ENCODE measurements at regions not wholly inside any gene's neighbourhood (a gene's known extent, or its start where the extent isn't known, plus 50 kb on each side); places are given as distances from the start of the nearest gene placed in this dataset.

- peak in 2 of 3 donors; percentile 40 to 55 for DNase-seq
- ChIA-PET CTCF (interaction anchor here (2.0 kb wide), 1 partner anchor 10 kb away, joined by 7 read pairs; no protein-coding TSS in a partner anchor), POLR2A (interaction anchor here (0.7 kb wide), 1 partner anchor 11 kb away, joined by 3 read pairs; no protein-coding TSS in a partner anchor)
- WGBS (ENCODE audit: insufficient coverage) = 27% methylated on average over 5 of the region's 5 CpGs
- Histone ChIP-seq H3K36me3 (ENCODE audit: control insufficient read depth in 4 of 4, insufficient read depth in 4 of 4, low read length in 3 of 4) (no peaks in the 10 kb centered on the region), H3K9me3 (ENCODE audit: control extremely low read depth in 1 of 5, control insufficient read depth in 4 of 5, insufficient read depth in 2 of 5, low read depth in 1 of 5, low read length in 4 of 5) (peaks cover 0 to 10% (median 2%) of the 10 kb centered on the region in 5 experiments), H3K4me1 (ENCODE audit: control extremely low read depth in 1 of 4, control insufficient read depth in 4 of 4, insufficient read depth in 4 of 4, low read length in 3 of 4) (peaks cover 8 to 19% (median 15%) of the 10 kb centered on the region in 4 experiments), H3K4me3 (ENCODE audit: control insufficient read depth in 1 of 7, extremely low read depth in 1 of 7, insufficient read depth in 4 of 7, low read depth in 2 of 7, low read length in 6 of 7) (no peak overlapping the region), H3K27me3 (replicated peaks in 2 of 5; ENCODE audit: control insufficient read depth in 4 of 5, insufficient read depth in 5 of 5, low read length in 4 of 5) (no peaks in the 10 kb centered on the region), H3K27ac (ENCODE audit: insufficient read depth in 1 of 2, low read depth in 1 of 2, low read length in 2 of 2, poor library complexity in 1 of 2, severe bottlenecking in 2 of 2) (no peak overlapping the region)
Measured at GRCh38 chr10:6938384-6938783, 358.3 kb upstream of the PRKCQ start.

DNA sequence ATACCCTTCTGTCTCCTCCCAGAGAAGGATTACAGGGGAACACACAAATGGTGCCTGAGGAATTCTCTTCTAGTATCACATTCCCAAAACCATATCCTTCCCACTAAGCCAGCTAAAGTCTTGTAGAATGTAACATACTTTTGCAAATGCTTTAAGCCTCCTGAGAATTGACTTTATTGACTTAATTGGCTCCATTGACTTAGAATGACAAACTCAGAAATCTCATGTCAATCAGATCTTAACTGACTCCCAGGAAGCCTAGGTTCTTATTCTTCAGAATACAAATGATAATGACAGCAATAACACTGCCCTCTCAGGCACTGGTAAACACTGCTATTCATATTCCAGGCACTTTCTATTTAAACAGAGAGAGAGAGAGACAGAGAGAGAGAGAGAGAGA is 356.9 kb upstream of the PRKCQ start:
- DNase-seq = no peak

GRCh38 chr10:6929148-6929830 is 349.2 kb upstream of the PRKCQ start:
- DNase-seq = peak; percentile 42 to 76 (median 76)
- Histone ChIP-seq H3K36me3 (ENCODE audit: control insufficient read depth in 4 of 4, insufficient read depth in 4 of 4, low read length in 3 of 4) (no peaks in the 10 kb centered on the region), H3K4me3 (ENCODE audit: control insufficient read depth in 1 of 7, extremely low read depth in 1 of 7, insufficient read depth in 4 of 7, low read depth in 2 of 7, low read length in 6 of 7) (peak overlapping the region in 3 of 7 experiments; percentile 10 to 37 (median 25)), H3K27me3 (replicated peaks in 2 of 5; ENCODE audit: control insufficient read depth in 4 of 5, insufficient read depth in 5 of 5, low read length in 4 of 5) (no peaks in the 10 kb centered on the region), H3K4me1 (ENCODE audit: control extremely low read depth in 1 of 4, control insufficient read depth in 4 of 4, insufficient read depth in 4 of 4, low read length in 3 of 4) (peaks cover 33 to 60% (median 49%) of the 10 kb centered on the region in 4 experiments), H3K9me3 (ENCODE audit: control extremely low read depth in 1 of 5, control insufficient read depth in 4 of 5, insufficient read depth in 2 of 5, low read depth in 1 of 5, low read length in 4 of 5) (no peaks in the 10 kb centered on the region), H3K27ac (ENCODE audit: insufficient read depth in 1 of 2, low read depth in 1 of 2, low read length in 2 of 2, poor library complexity in 1 of 2, severe bottlenecking in 2 of 2) (peak overlapping the region; percentile 51 to 80)
- WGBS (ENCODE audit: insufficient coverage) = 57% methylated on average over 4 of the region's 9 CpGs
- ChIA-PET POLR2A (no interaction called here), CTCF (interaction anchor here (1.2 to 3.1 kb wide), 4 partner anchors 8 to 20 kb away, joined by 3 to 19 read pairs (median 6); no protein-coding TSS in a partner anchor)

More for the DNA sequence above, 356.9 kb upstream of the PRKCQ start:
- H3K27me3 ChIP-seq (replicated peaks in 2 of 5; ENCODE audit: control insufficient read depth in 4 of 5, insufficient read depth in 5 of 5, low read length in 4 of 5) = no peaks in the 10 kb centered on the region
- no peaks in the 10 kb centered on the region for H3K36me3 ChIP-seq (ENCODE audit: control insufficient read depth in 4 of 4, insufficient read depth in 4 of 4, low read length in 3 of 4)
- no peak overlapping the region for H3K4me3 ChIP-seq (ENCODE audit: control insufficient read depth in 1 of 7, extremely low read depth in 1 of 7, insufficient read depth in 4 of 7, low read depth in 2 of 7, low read length in 6 of 7)
- ChIA-PET POLR2A (no interaction called here), CTCF (interaction anchor here (2.0 kb wide), 1 partner anchor 9 kb away, joined by 7 read pairs; no protein-coding TSS in a partner anchor)
- H3K4me1 ChIP-seq (ENCODE audit: control extremely low read depth in 1 of 4, control insufficient read depth in 4 of 4, insufficient read depth in 4 of 4, low read length in 3 of 4) = peaks cover 8 to 19% (median 15%) of the 10 kb centered on the region in 4 experiments
- H3K27ac ChIP-seq (ENCODE audit: insufficient read depth in 1 of 2, low read depth in 1 of 2, low read length in 2 of 2, poor library complexity in 1 of 2, severe bottlenecking in 2 of 2) = no peak overlapping the region
- H3K9me3 ChIP-seq (ENCODE audit: control extremely low read depth in 1 of 5, control insufficient read depth in 4 of 5, insufficient read depth in 2 of 5, low read depth in 1 of 5, low read length in 4 of 5) = peaks cover 0 to 10% (median 2%) of the 10 kb centered on the region in 5 experiments

DNA sequence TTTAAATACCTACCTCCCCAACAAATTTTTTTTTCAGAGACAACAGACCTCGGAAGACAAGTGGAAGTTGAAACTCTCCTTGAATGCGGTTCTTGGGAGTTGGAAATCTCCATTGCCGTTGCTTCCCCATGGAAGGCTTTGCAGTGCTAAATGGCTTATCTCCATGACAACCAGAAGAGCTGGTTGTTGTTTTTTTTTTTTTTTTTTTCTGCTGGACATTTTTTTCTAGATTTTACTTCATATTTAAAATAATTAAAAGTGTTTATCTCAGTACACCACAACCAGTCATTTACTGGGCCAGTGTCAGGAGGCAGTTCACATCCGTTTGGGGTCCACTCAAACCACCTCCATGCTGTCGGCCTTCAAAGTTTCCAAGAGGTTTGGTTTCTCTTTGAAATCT is 348.5 kb upstream of the PRKCQ start:
- Histone ChIP-seq H3K36me3 (ENCODE audit: control insufficient read depth in 4 of 4, insufficient read depth in 4 of 4, low read length in 3 of 4) (no peaks in the 10 kb centered on the region), H3K9me3 (ENCODE audit: control extremely low read depth in 1 of 5, control insufficient read depth in 4 of 5, insufficient read depth in 2 of 5, low read depth in 1 of 5, low read length in 4 of 5) (no peaks in the 10 kb centered on the region), H3K27me3 (replicated peaks in 2 of 5; ENCODE audit: control insufficient read depth in 4 of 5, insufficient read depth in 5 of 5, low read length in 4 of 5) (no peaks in the 10 kb centered on the region), H3K4me3 (ENCODE audit: control insufficient read depth in 1 of 7, extremely low read depth in 1 of 7, insufficient read depth in 4 of 7, low read depth in 2 of 7, low read length in 6 of 7) (peak overlapping the region in 6 of 7 experiments; percentile 13 to 66 (median 46)), H3K4me1 (ENCODE audit: control extremely low read depth in 1 of 4, control insufficient read depth in 4 of 4, insufficient read depth in 4 of 4, low read length in 3 of 4) (peaks cover 33 to 64% (median 49%) of the 10 kb centered on the region in 4 experiments), H3K27ac (ENCODE audit: insufficient read depth in 1 of 2, low read depth in 1 of 2, low read length in 2 of 2, poor library complexity in 1 of 2, severe bottlenecking in 2 of 2) (peak overlapping the region; percentile 51 to 80)
- peak; percentile 35 to 88 (median 81) for DNase-seq
- CTCF ChIA-PET = interaction anchor here (0.7 to 3.1 kb wide), 10 partner anchors 9 to 193 kb away, joined by 3 to 19 read pairs (median 4); no protein-coding TSS in a partner anchor
- POLR2A ChIA-PET = interaction anchor here (0.9 kb wide), 1 partner anchor 45 kb away, joined by 3 read pairs; no protein-coding TSS in a partner anchor
- 52% methylated on average over 3 of the region's 5 CpGs for WGBS (ENCODE audit: insufficient coverage)

DNA sequence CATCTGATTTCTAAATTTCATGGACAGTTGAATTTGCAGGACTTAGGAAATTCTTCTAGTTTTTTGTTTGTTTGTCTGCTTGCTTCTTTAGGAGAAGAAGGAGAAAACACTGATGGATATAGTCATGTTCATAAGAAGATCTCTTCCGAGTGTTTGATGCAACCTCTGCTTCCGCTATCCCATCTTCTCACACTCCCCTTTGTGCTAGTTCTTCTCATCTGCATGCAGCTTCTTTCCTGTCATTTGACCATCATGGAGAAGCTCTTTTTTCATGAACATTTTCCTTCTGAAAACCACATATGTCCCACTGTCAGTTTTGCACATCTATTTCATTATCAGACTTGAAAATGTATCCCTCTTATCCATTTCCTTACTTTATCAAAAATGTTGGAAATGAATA is 346.9 kb upstream of the PRKCQ start:
- CTCF ChIA-PET = interaction anchor here (0.8 to 3.1 kb wide), 6 partner anchors 8 to 332 kb away, joined by 3 to 19 read pairs (median 4); no protein-coding TSS in a partner anchor

GRCh38 chr10:6925146-6925545 is 345.1 kb upstream of the PRKCQ start:
- peaks cover 33 to 68% (median 53%) of the 10 kb centered on the region in 4 experiments for H3K4me1 ChIP-seq (ENCODE audit: control extremely low read depth in 1 of 4, control insufficient read depth in 4 of 4, insufficient read depth in 4 of 4, low read length in 3 of 4)
- H3K27me3 ChIP-seq (replicated peaks in 2 of 5; ENCODE audit: control insufficient read depth in 4 of 5, insufficient read depth in 5 of 5, low read length in 4 of 5) = no peaks in the 10 kb centered on the region
- no peaks in the 10 kb centered on the region for H3K9me3 ChIP-seq (ENCODE audit: control extremely low read depth in 1 of 5, control insufficient read depth in 4 of 5, insufficient read depth in 2 of 5, low read depth in 1 of 5, low read length in 4 of 5)
- no peaks in the 10 kb centered on the region for H3K36me3 ChIP-seq (ENCODE audit: control insufficient read depth in 4 of 4, insufficient read depth in 4 of 4, low read length in 3 of 4)
- no peak for DNase-seq
- peak overlapping the region in 1 of 2 experiments; percentile 47 for H3K27ac ChIP-seq (ENCODE audit: insufficient read depth in 1 of 2, low read depth in 1 of 2, low read length in 2 of 2, poor library complexity in 1 of 2, severe bottlenecking in 2 of 2)
- ChIA-PET POLR2A (interaction anchor here (0.6 kb wide), 1 partner anchor 511 kb away, joined by 4 read pairs; no protein-coding TSS in a partner anchor), CTCF (interaction anchor here (1.1 kb wide), 1 partner anchor 9 kb away, joined by 5 read pairs; no protein-coding TSS in a partner anchor)
- no peak overlapping the region for H3K4me3 ChIP-seq (ENCODE audit: control insufficient read depth in 1 of 7, extremely low read depth in 1 of 7, insufficient read depth in 4 of 7, low read depth in 2 of 7, low read length in 6 of 7)
- 100% methylated on average over 1 of the region's 2 CpGs for WGBS (ENCODE audit: insufficient coverage)

More for the DNA sequence above, 346.9 kb upstream of the PRKCQ start:
- H3K27me3 ChIP-seq (replicated peaks in 2 of 5; ENCODE audit: control insufficient read depth in 4 of 5, insufficient read depth in 5 of 5, low read length in 4 of 5) = no peaks in the 10 kb centered on the region
- no peaks in the 10 kb centered on the region for H3K9me3 ChIP-seq (ENCODE audit: control extremely low read depth in 1 of 5, control insufficient read depth in 4 of 5, insufficient read depth in 2 of 5, low read depth in 1 of 5, low read length in 4 of 5)
- H3K4me1 ChIP-seq (ENCODE audit: control extremely low read depth in 1 of 4, control insufficient read depth in 4 of 4, insufficient read depth in 4 of 4, low read length in 3 of 4) = peaks cover 33 to 64% (median 49%) of the 10 kb centered on the region in 4 experiments
- POLR2A ChIA-PET = interaction anchor here (0.6 to 1.0 kb wide), 2 partner anchors 11 to 209 kb away, joined by 3 read pairs; no protein-coding TSS in a partner anchor
- DNase-seq = peak in 2 of 3 donors; percentile 33 to 50
- H3K4me3 ChIP-seq (ENCODE audit: control insufficient read depth in 1 of 7, extremely low read depth in 1 of 7, insufficient read depth in 4 of 7, low read depth in 2 of 7, low read length in 6 of 7) = peak overlapping the region in 1 of 7 experiments; percentile 66
- H3K27ac ChIP-seq (ENCODE audit: insufficient read depth in 1 of 2, low read depth in 1 of 2, low read length in 2 of 2, poor library complexity in 1 of 2, severe bottlenecking in 2 of 2) = peak overlapping the region in 1 of 2 experiments; percentile 80
- H3K36me3 ChIP-seq (ENCODE audit: control insufficient read depth in 4 of 4, insufficient read depth in 4 of 4, low read length in 3 of 4) = no peaks in the 10 kb centered on the region
- 63% methylated on average over 2 of the region's 2 CpGs for WGBS (ENCODE audit: insufficient coverage)

Measured in common myeloid progenitor, CD34-positive (primary cell).